Mesenchymal stem cell (in vitro differentiated cells and primary cell): ENCODE measurements at regions not wholly inside any gene's neighbourhood (a gene's known extent, or its start where the extent isn't known, plus 50 kb on each side); places are given as distances from the start of the nearest gene placed in this dataset.

Experiments used
- DNase-seq: peaks from one replicate; pipeline ENCODE4 v3.0.0-alpha.2; 2013
- H2AFZ ChIP-seq: one replicate; pipeline ENCODE4 v1.6.1; 2013; ENCODE audit warnings: low read depth, mild to moderate bottlenecking, control low read depth, inconsistent platforms, low read length, moderate library complexity
- H2AK5ac ChIP-seq: 2 replicates; pipeline ENCODE4 v1.6.1; 2013; ENCODE audit warnings: low read length, moderate library complexity, mild to moderate bottlenecking, inconsistent platforms; ENCODE audit not compliant: severe bottlenecking
- H2BK120ac ChIP-seq: one replicate; pipeline ENCODE4 v1.6.1; 2013; ENCODE audit warnings: low read depth, mild to moderate bottlenecking, inconsistent platforms, low read length, moderate library complexity
- H2BK12ac ChIP-seq, 2 experiments: one replicate each; pipeline ENCODE4 v1.6.1; 2013; ENCODE audit warnings: inconsistent platforms in 2 of 2, low read length in 2 of 2, mild to moderate bottlenecking in 2 of 2, moderate library complexity in 2 of 2, control low read depth in 1 of 2
- H2BK15ac ChIP-seq: one replicate; pipeline ENCODE4 v1.6.1; 2013; ENCODE audit warnings: mild to moderate bottlenecking, low read depth, inconsistent platforms; ENCODE audit not compliant: poor library complexity, severe bottlenecking
- H2BK5ac ChIP-seq: 2 replicates; pipeline ENCODE4 v1.6.1; 2013; ENCODE audit warnings: low read depth, mild to moderate bottlenecking, low read length, control low read depth, inconsistent platforms; ENCODE audit not compliant: poor library complexity, severe bottlenecking
- H3K14ac ChIP-seq, 2 experiments: one replicate each; pipeline ENCODE4 v1.6.1; 2013; ENCODE audit warnings: inconsistent platforms in 2 of 2, low read length in 2 of 2, control low read depth in 1 of 2, mild to moderate bottlenecking in 1 of 2, moderate library complexity in 1 of 2
- H3K18ac ChIP-seq, 2 experiments: one replicate each; pipeline ENCODE4 v1.6.1; 2013; ENCODE audit warnings: inconsistent platforms in 2 of 2, low read length in 2 of 2, control low read depth in 1 of 2, low read depth in 1 of 2, mild to moderate bottlenecking in 1 of 2
- H3K23ac ChIP-seq, 2 experiments: one replicate each; pipeline ENCODE4 v1.6.1; 2013; ENCODE audit warnings: inconsistent platforms in 2 of 2, low read length in 2 of 2, mild to moderate bottlenecking in 2 of 2, moderate library complexity in 2 of 2, control low read depth in 1 of 2
- H3K27ac ChIP-seq: 2 replicates; pipeline ENCODE4 v1.5.1; 2013; ENCODE audit warnings: mild to moderate bottlenecking, moderate library complexity, low read length, control low read depth, inconsistent platforms; ENCODE audit not compliant: poor library complexity, severe bottlenecking
- H3K27me3 ChIP-seq, 2 experiments: 2 replicates each; pipeline versions ENCODE4 v1.6.1 to v1.7.0; 2013; ENCODE audit warnings: low read length in 2 of 2, mild to moderate bottlenecking in 2 of 2, moderate library complexity in 2 of 2, control low read depth in 1 of 2, inconsistent platforms in 1 of 2; ENCODE audit not compliant: control insufficient read depth in 1 of 2, insufficient read depth in 1 of 2
- H3K36me3 ChIP-seq, 2 experiments: 2 replicates each; pipeline versions ENCODE4 v1.6.1 to v1.7.0; 2013; ENCODE audit warnings: low read length in 2 of 2, control low read depth in 1 of 2, inconsistent platforms in 1 of 2, low read depth in 1 of 2, mild to moderate bottlenecking in 1 of 2; ENCODE audit not compliant: insufficient read depth in 2 of 2, control insufficient read depth in 1 of 2
- H3K4ac ChIP-seq, 2 experiments: one replicate each; pipeline ENCODE4 v1.6.1; 2013; ENCODE audit warnings: inconsistent platforms in 2 of 2, low read length in 2 of 2, mild to moderate bottlenecking in 2 of 2, moderate library complexity in 2 of 2, control low read depth in 1 of 2, low read depth in 1 of 2
- H3K4me1 ChIP-seq: 2 replicates; pipeline ENCODE4 v1.6.1; 2013; ENCODE audit warnings: low read depth, low read length, control low read depth; ENCODE audit not compliant: control insufficient read depth, insufficient read depth
- H3K4me2 ChIP-seq: 2 replicates; pipeline ENCODE4 v1.6.1; 2013; ENCODE audit warnings: low read length, mild to moderate bottlenecking, inconsistent platforms; ENCODE audit not compliant: poor library complexity, severe bottlenecking
- H3K4me3 ChIP-seq, 2 experiments: 2 replicates each; pipeline versions ENCODE4 v1.5.1 to v1.7.0; 2013; ENCODE audit warnings: low read length in 2 of 2, mild to moderate bottlenecking in 2 of 2, control low read depth in 1 of 2, low read depth in 1 of 2; ENCODE audit not compliant: insufficient read depth in 1 of 2
- H3K79me1 ChIP-seq: replicated peaks from 2 replicates; pipeline ENCODE4 v1.6.1; 2013; ENCODE audit warnings: mild to moderate bottlenecking, control low read depth, low read length, inconsistent platforms; ENCODE audit not compliant: poor library complexity, severe bottlenecking
- H3K9ac ChIP-seq: 2 replicates; pipeline ENCODE4 v1.7.0; 2013; ENCODE audit warnings: mild to moderate bottlenecking, low read length, moderate library complexity
- H3K9me3 ChIP-seq: 2 replicates; pipeline ENCODE4 v1.7.0; 2013; ENCODE audit warnings: mild to moderate bottlenecking, low read length; ENCODE audit not compliant: control insufficient read depth
- H4K8ac ChIP-seq: one replicate; pipeline ENCODE4 v1.6.1; 2013; ENCODE audit warnings: inconsistent platforms, mild to moderate bottlenecking, low read length, moderate library complexity
- H4K91ac ChIP-seq: one replicate; pipeline ENCODE4 v1.6.1; 2013; ENCODE audit warnings: mild to moderate bottlenecking, low read length, inconsistent platforms
- WGBS: methylation state at CpG from one replicate; pipeline ENCODE4 v1.1.7; 2013; ENCODE audit warnings: mixed read lengths; 5-methylcytosine and 5-hydroxymethylcytosine counted together

DNA sequence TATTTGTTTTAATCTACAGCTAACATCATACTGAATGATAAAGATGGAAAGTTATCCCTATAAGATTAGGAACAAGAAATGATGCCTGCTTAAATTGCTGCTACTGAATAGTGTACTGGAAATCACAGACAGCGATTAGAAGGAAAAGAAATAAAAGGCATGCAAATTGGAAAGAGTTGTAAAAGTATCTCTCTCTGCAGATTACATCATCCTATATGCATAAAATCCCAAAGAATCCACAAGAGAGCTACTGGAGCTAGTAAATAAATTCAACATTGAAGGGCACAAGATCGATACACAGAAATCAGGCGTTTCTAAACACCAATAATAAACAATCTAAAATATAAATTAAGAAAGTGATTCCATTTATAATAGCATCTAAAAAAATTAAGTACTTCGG, 75.3 kb upstream of the SIMC1 start:
- Histone ChIP-seq H3K14ac (no peak overlapping the region), H2BK12ac (no peak overlapping the region), H2AK5ac (no peak overlapping the region), H4K8ac (no peak overlapping the region), H2BK5ac (no peak overlapping the region), H3K4ac (no peak overlapping the region), H3K4me2 (no peak overlapping the region), H3K79me1 (no peaks in the 10 kb centered on the region), H3K27ac (no peak overlapping the region), H4K91ac (no peak overlapping the region), H3K4me1 (peaks cover 1% of the 10 kb centered on the region), H3K36me3 (no peaks in the 10 kb centered on the region), H2BK15ac (no peak overlapping the region), H3K27me3 (peaks cover 0 to 3% of the 10 kb centered on the region in 2 experiments), H3K18ac (no peak overlapping the region), H3K23ac (no peak overlapping the region), H3K4me3 (no peak overlapping the region), H2AFZ (no peak overlapping the region), H3K9me3 (no peaks in the 10 kb centered on the region), H2BK120ac (no peak overlapping the region), H3K9ac (no peak overlapping the region)
- no peak for DNase-seq
- WGBS = no CpG with 5 or more reads among the region's 4 CpGs

DNA sequence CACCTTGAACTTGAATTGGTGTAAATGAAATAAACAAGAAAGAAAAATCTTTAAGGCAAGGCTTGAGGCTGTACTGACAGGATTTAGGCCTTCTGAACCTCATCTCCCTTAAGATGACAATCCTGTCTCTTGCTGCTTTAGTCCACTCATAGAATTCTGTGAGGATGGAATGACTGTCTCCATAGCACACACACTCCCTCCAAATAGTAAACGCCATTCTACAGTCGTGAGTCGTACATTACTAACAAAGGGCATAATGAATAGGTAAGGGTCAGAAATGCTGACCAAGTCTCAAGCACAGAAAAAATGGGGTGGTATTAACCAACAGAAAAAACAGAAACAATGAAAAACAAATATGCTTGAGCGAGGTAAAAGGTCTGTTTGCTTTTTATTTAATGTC, 71.8 kb upstream of the SIMC1 start:
- H4K91ac ChIP-seq = no peak overlapping the region
- no peaks in the 10 kb centered on the region for H3K9me3 ChIP-seq
- no peak overlapping the region for H3K14ac ChIP-seq
- peaks cover 1% of the 10 kb centered on the region for H3K4me1 ChIP-seq
- no peak overlapping the region for H3K4me2 ChIP-seq
- no peak overlapping the region for H2AK5ac ChIP-seq
- no peak overlapping the region for H2AFZ ChIP-seq
- no CpG with 5 or more reads among the region's 4 CpGs for WGBS
- no peak overlapping the region for H3K4ac ChIP-seq
- H3K23ac ChIP-seq = no peak overlapping the region
- peaks cover 5 to 6% of the 10 kb centered on the region in 2 experiments for H3K27me3 ChIP-seq
- no peaks in the 10 kb centered on the region for H3K36me3 ChIP-seq
- DNase-seq = no peak
- no peak overlapping the region for H3K9ac ChIP-seq
- H2BK5ac ChIP-seq = no peak overlapping the region
- H4K8ac ChIP-seq = no peak overlapping the region
- H3K79me1 ChIP-seq = no peaks in the 10 kb centered on the region
- no peak overlapping the region for H2BK12ac ChIP-seq
- no peak overlapping the region for H3K27ac ChIP-seq
- no peak overlapping the region for H3K18ac ChIP-seq
- no peak overlapping the region for H3K4me3 ChIP-seq
- H2BK120ac ChIP-seq = no peak overlapping the region
- no peak overlapping the region for H2BK15ac ChIP-seq

DNA sequence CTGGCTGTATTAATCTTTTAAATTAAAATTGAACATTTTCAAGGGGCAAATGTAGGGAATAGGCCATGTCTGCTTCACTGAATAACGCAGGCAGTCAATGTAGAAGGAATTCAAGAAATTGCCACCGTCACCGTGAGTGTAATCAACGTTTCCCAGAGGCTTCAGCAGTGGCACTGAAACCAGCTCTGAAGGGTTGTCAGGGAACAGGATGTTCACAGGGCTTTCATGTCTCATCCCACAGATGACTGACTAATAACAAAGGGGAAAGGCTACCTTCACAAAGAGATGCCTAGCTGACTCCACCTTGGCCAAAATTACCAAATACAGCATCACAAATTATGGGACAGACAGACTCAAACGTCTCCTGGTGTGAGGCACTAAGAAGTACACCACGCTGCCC, 70.4 kb upstream of the SIMC1 start:
- Histone ChIP-seq H2AFZ (no peak overlapping the region), H4K91ac (no peak overlapping the region), H3K9me3 (no peaks in the 10 kb centered on the region), H4K8ac (no peak overlapping the region), H3K27ac (no peak overlapping the region), H3K79me1 (no peaks in the 10 kb centered on the region), H2BK15ac (no peak overlapping the region), H3K36me3 (no peaks in the 10 kb centered on the region), H3K9ac (peak overlapping the region; percentile 5), H3K4me1 (peaks cover 1% of the 10 kb centered on the region), H3K18ac (no peak overlapping the region), H2BK120ac (no peak overlapping the region), H3K27me3 (peaks cover 3 to 5% of the 10 kb centered on the region in 2 experiments), H3K14ac (no peak overlapping the region), H3K4ac (no peak overlapping the region), H2AK5ac (no peak overlapping the region), H3K23ac (no peak overlapping the region), H3K4me3 (no peak overlapping the region), H3K4me2 (no peak overlapping the region), H2BK5ac (no peak overlapping the region), H2BK12ac (no peak overlapping the region)
- DNase-seq = no peak
- WGBS = 56% methylated on average over 6 of the region's 6 CpGs

DNA sequence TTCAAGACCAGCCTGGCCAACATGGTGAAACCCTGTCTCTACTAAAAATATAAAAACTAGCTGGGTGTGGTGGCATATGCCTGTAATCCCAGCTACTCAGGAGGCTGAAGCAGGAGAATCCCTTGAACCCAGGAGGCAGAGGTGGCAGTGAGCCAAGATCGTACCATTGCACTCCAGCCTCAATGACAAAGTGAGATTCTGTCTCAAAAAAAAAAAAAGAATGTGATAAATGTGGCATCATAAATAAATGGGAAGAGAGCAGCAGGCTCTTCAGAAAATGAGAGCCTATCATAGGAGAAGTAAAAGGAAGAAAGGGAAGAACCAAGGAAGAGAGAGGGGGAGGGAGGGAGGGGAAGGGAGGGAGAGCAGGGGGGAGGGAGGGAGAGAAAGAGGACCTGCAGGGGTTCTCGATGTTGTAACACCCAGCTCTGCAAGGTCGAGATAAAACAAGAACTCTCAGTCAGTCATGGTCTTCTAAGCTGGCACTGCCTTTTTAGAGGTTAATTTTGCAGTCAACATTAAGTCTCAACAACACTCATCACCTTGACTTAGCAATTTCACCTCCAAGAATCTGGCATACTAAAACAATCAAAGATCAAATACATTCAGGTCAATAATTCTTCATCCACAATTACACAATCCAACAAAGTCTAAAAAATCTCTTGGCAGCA, 68.7 kb upstream of the SIMC1 start:
- no peak overlapping the region for H3K4me3 ChIP-seq
- H3K36me3 ChIP-seq = no peaks in the 10 kb centered on the region
- no peaks in the 10 kb centered on the region for H3K9me3 ChIP-seq
- no peak overlapping the region for H3K9ac ChIP-seq
- no peak overlapping the region for H2BK15ac ChIP-seq
- H3K4me1 ChIP-seq = peaks cover 2% of the 10 kb centered on the region
- peaks cover 5 to 8% of the 10 kb centered on the region in 2 experiments for H3K27me3 ChIP-seq
- no peak overlapping the region for H4K8ac ChIP-seq
- no peak overlapping the region for H3K4me2 ChIP-seq
- no peak overlapping the region for H2BK120ac ChIP-seq
- H3K27ac ChIP-seq = no peak overlapping the region
- no peaks in the 10 kb centered on the region for H3K79me1 ChIP-seq
- no peak overlapping the region for H2BK12ac ChIP-seq
- H3K23ac ChIP-seq = no peak overlapping the region
- no peak overlapping the region for H3K4ac ChIP-seq
- H2AFZ ChIP-seq = no peak overlapping the region
- WGBS = 51% methylated on average over 3 of the region's 3 CpGs
- no peak overlapping the region for H3K14ac ChIP-seq
- H2BK5ac ChIP-seq = no peak overlapping the region
- no peak overlapping the region for H3K18ac ChIP-seq
- no peak overlapping the region for H4K91ac ChIP-seq
- no peak for DNase-seq
- no peak overlapping the region for H2AK5ac ChIP-seq
